RCC 7860 (cell line): ENCODE measurements at regions not wholly inside any gene's neighbourhood (a gene's known extent, or its start where the extent isn't known, plus 50 kb on each side); places are given as distances from the start of the nearest gene placed in this dataset.

ENCODE experiments used
- DNase-seq: peaks from one replicate; pipeline ENCODE4 v3.0.0-alpha.2; 2015; ENCODE audit warnings: low spot score
- FAIRE-seq: peaks from 2 replicates; lab custom pipeline; 2012; peaks lifted over from hg19 to GRCh38; lab: Jason Lieb, UNC

DNA sequence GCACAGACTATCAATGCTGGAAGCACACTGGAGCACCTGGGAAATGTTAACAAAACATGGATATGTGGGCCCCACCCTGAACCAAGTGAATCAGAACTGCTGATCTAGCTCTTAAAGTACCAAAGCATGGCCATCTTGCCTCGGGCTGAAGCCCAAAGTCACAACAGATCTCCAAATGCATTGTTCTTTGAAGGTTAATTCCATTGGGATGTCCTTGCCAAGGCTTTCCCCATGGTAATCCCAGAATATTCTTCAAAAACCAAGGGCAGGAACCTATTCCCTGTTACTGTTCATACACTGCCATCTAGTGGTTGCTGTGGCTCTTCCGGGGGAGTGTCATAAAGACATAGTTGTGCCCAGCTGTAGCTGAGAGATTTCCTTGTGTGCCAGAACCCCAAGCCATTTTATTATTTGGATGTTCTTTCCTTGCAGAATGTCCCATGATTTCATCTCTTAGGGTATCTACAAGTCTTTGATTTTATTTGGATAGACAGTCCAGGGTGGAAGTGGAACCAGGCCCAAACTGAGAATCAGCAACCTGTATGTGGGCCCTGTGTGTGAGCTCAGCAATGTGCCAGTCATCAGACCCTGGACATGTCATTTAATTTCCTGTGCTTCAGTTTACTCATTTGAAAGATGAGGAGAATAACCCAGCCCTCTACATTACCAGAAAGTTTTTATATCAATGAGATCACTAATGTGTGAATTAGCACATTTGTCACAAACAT lies 290.0 kb downstream of the ACTL7B start:
- peak; percentile 42 for FAIRE-seq
- peak; percentile 60 for DNase-seq

DNA sequence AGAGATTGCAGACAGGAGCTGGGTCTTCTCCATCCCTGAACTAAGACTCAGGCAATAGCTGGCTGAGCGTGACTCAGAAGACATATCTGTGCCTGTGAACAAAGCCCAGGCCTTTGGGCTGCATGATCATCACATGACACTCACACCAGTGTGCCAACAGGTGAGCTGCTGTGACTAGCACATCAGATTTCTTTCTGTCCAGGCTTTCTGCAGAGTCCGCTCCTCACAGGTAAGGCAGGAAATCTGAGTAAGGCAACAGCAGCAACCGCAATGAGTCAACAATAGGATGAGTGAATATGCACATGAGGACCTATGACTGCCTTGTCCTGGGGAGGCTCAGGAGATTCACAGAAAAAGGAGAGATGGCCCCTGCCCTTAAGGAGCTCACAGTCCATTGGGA lies 293.6 kb downstream of the ACTL7B start:
- FAIRE-seq (no peak), DNase-seq (no peak)

DNA sequence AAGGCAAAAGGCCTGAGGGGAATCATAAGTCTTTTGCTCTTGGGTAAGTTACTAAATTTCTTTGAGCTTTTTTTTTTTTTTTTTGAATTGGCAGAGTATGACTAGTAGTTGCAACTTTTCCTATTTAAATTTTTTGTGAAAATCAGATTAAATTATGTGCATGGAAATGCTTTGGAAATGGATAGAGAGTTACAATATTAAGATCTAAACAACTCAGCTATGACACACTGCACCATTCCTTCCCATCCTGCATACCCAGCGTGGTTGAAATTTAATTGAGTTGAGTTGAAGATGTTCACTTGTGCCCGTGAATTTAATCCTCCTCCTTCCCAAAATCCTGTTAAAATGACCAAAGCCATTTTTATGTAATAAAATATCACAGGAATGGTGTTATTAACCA lies 296.4 kb downstream of the ACTL7B start:
- FAIRE-seq (no peak), DNase-seq (no peak)

DNA sequence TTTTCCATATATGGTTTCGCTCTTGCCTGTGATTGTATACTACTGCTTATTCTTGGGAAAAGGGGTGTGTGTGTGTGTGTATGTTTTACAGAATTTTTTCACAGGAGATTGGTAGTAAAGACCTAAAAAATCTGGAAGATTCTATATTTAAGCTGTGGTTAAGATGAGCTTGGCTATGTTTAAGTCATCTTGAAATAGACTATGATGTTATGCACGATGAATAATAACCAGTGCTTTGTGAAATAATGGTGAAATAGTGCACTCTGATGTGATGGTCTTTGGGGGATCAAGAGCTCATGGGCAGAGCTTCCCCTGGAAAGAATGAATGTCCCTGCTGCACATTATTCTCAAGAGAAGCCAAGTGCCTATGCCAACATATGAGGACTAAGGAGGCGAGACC lies 301.0 kb downstream of the ACTL7B start:
- no peak for DNase-seq
- no peak for FAIRE-seq

DNA sequence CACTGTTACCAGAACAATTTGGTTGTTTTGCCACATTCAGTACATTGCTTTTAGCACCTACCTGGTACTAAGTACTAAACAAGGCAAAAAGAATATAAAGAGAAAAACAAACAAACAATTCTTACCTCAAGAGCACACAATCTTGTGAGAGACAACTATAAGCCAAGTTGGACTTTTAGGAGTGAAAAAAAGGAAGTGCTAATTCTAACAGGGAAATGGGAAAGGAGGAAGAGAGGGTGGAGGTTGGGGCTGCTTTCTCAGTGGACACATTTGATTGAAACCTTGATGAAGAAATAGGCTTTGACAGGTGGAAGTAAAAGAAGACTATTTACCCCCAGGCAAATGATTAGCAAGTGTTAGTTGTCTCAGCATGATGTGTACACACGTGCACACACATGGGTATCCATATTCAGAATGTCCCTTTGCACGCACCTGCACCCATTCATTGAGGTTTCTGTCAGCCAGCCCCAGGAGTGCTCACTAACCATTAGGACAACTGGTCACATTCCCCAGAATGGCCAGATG lies 302.6 kb downstream of the ACTL7B start:
- FAIRE-seq (no peak), DNase-seq (no peak)

DNA sequence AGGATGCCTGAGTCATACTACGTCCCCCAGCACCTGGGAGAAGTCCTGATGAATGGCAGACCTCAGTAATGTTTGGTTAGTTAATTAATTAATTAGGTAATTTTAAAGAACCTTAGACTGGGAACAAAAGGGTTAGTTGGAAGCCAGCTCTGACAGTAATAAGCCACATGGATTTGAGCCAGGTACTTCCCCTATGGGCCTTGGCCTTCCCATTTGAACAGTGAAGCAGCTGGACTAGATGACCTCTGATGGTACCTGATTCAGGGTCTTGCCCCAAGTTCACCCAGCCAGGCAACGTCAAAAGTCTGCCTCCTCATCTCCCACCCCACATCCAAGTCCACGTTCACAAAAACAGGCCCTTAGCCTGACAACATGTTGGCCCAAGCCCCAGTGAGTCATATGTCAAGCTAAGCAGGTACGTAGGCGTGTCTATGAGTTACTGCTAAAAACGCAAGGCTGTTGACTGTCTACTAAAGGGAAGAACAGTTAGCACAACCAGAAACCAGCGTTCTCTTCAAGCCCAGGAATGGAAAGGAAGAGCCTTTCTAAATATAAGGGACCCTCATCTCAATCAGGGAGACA lies 303.2 kb downstream of the ACTL7B start:
- DNase-seq: no peak
- FAIRE-seq: no peak

DNA sequence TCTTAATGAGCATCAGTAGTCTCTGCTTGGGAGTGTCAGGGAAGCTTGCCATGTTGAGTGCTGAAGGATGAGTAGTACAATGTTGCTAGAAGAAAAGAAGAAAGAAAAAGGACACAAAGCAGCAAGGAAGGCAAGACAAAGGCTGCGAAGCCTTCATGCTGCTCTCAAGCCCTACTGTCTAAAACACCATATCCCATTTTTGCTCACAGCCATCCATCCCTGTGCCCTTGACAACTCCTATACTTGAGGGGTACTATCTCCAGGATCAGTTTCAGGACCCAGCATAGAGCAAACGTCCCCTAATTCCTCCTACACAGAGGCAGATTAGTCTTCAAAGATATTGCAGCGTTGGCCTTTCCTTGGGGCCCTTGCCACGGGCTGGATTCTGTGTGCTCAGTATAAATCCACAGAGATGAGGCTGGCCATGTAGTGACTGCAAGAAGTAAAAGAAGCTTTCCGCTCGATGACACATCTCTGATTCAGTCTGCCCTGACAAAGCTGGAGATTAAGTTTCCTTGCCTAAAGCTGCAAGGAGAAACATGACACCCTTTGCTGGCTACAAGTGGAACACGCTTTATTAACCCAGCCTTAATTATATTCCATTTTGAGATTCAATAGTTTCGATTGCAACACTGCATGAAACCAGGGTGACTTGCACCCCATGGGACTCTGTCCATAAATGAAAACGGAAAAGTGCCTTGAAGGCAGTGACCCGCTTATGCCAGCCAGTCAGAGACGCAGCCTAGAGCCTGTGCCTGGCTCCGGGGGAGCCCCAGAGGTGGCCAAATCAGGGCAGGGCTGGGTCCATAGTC lies 304.6 kb downstream of the ACTL7B start:
- DNase-seq (peak; percentile 64), FAIRE-seq (peak; percentile 89)

DNA sequence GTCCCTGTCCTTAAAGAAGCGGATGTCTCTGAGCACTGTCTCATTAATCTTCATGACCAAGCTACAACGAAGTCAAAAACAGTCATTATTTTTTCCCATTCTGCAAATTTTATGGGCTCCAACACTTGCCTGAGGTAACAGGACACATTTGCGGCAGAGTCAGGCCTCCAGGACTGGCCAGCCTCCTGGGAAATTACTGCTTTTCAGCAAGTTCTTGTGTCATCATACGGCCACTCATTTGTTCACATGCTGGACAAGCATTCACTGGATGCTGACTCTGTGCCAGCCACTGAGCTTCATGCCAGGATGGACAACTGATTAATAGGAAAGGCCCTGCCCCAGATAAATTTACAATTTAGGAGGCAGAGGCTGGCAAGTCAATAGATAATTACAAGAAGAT lies 305.7 kb downstream of the ACTL7B start:
- FAIRE-seq (no peak), DNase-seq (no peak)

DNA sequence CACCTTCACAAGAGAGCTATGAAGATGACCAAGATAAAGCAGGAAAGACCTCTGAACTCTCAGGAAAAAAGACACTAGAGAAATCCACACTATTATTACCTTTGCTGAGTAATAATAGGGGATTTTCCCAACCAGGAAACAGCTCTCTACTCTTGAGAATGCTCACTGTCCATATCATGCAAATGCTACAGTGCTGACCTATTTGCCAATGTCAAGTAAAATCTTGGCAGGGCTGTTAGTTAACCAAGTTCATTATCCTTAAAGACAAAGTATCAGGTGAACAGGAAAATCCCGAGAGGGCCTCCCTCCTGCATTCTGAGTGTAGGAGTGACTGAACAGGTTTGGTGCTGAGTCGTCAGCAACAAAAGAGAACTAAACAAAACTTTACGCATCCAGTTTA lies 306.6 kb downstream of the ACTL7B start:
- peak; percentile 51 for DNase-seq
- peak; percentile 69 for FAIRE-seq

DNA sequence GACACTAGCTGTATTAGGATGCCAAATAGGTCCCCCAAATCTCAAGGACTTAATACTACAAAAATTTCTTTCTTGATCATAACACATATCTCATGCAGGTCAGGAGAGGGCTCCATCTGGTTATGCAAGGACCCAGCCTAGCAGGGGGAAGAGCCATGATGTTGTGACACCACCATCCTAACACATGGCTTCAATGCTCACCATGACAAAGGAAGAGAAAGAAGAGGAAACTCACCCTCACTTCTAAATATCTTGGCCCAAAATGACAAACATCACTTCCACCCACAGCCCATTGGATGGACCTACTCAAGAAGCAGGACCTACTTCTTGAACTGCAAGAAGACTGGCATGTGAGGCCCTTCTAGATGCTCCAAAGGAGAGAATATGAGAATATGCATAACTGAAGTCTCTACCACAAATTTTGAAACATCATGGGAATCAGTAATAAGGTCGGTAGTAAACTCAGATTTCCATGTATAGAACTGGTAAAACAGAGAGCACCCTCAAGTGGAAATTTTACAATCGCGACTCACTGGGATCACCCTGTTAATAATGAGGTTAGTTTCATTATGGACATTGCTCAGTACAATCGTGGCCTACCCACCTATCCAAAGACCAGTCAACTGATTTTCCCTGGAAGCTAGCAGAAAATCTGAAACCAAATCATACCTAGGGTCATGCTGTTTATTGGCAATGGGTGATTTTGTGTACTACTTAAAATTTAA lies 308.2 kb downstream of the ACTL7B start:
- DNase-seq (no peak), FAIRE-seq (no peak)

DNA sequence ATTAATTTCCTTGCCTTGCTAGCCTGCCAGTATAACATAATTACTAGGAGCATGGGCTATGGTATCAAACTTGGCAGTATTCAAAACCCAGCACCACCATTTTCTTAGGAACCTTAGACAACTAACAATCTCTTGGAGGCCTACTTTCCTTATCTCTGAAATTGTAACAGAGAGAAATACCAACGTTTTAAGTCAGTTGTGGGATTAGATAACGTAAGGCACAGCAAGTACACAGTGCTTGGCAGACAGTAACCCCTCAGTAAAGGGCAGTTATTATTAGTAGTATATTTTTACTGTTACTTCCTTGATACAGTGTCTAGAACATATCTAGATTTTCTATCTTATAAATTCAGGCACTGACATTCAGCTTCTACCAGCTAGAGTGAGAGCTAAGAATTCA lies 309.6 kb downstream of the ACTL7B start:
- DNase-seq: no peak
- FAIRE-seq: no peak

DNA sequence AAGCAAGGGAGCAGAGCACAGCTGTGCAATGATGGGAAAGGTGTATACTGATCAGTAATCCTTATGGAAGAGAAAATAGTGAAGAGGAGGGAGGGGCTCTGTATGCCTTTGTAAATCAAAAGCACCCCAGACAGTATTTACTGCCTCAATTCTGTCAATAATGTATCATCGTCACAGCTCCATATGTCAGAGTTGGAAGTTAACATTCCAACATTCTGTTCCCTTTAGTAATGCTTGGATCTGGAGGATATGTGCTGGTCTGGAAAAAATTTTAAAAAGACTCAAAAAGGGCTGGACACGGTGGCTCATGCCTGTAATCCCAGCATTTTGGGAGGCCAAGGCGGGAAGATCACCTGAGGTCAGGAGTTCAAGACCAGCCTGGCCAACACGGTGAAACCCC lies 310.4 kb downstream of the ACTL7B start:
- FAIRE-seq (no peak), DNase-seq (no peak)

DNA sequence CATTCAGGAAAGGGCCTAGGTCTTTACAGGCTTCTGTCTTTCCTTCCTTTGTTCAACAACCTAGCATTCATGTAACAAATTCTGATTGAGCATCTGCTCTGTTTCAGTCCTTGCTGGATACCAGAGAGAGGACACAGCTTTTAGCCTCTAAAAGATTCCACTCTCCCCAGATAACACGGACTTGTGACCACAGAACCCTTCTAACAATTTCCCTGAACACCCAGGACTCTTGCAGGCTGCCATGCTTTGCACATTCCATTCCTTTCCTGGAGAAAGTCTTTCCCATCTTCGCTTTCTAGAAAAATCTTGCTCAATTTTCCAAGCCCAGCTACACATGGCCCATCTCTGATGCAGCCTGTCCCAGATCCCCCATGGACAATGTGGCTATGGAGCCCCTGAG lies 310.9 kb downstream of the ACTL7B start:
- no peak for FAIRE-seq
- no peak for DNase-seq

DNA sequence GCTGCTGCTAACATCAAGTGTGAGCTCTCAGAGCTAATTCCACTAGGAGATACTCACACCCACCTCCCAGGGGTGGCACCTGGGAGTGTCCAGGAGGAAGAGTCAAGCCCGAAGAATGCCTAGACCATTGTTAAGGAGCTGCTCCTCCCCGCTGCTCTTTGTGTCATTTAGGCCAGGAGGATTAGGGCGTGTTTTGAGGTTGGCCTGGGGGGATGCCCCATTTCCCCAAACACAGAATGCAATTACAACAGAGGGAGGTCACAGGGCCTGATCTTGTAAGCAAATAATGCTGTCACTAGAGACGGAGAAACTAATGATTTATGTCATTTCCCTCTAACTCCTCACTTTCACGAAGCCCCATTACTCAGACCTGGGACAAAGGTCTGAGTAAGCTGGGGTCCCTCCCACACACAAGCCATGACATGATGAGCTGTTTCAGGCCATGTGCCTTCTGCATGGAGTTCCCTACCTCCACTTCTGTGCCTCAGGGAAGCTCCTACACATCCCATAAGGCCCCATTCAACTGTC lies 312.5 kb downstream of the ACTL7B start:
- DNase-seq: peak; percentile 72
- peak; percentile 59 for FAIRE-seq

DNA sequence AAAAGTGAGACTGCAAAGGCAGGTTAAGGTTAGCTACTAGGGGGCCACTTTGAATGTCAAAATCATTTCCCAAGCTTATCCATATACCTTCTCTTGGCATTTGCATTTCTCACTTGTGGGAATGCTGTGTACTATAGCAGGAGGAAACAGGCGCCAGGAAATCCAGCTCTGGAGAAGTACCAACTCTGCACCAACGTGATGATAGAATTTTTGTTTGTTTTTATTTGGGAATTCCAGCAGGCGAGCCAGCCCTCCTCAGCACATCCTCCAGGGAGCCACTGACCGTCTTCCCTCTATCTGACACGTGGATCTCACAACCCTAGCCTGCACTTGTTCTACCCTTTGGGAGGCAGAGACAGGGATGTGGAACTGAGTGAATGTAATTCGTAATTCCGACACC lies 318.0 kb downstream of the ACTL7B start:
- no peak for FAIRE-seq
- no peak for DNase-seq

DNA sequence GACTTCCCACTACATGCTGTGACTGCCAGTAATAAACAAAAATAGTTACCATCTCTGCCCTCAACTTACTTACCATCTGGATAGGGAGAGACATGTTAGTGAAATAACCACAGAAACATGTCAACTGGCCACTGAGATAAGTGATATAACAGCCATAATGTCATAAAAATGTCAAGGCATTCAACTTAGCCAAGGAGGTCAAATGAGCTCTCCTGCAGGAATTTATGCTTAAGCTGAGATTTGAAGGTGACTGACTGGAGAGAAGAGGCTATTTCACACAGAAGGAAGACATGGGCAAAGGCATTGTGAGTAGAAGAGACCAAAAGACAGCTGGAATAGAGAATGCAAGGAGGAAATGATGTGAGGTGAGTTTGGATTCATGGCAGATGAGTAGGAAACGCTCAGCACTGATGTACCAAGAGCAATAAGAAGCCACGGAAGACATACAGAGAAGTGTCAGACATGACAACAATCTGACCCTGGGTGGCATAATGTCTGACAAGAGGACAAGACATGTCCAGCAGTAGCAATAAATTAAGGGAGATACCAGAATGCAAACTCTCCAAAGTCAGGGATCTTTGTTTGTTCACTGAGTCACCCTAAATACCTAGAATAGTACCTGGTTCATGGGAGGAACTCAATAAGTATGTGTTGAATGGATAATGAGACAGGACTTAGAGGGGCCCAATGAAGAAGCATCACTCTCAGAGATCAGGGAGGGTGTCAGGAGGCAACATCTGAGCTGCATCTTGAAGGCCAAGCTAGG lies 318.8 kb downstream of the ACTL7B start:
- DNase-seq: no peak
- FAIRE-seq: no peak

DNA sequence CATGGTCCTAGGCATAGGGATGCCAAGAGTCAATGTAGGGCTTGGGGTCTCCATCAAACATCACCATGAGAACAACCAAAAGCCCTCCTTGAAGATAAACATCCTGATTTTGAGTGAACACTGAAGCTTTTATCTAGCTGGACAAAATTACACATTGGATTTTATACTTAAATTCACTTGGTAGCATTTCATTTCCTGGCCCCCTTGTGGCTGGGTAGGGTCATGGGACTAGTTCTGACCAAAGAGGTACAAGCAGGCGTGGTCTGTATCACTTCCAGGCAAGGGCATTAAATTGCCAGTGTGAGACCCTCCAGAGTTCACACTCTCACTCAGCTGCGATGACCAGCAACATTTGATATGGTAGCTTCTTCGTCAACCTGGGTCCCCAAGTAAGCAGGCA lies 320.3 kb downstream of the ACTL7B start:
- FAIRE-seq (no peak), DNase-seq (no peak)

DNA sequence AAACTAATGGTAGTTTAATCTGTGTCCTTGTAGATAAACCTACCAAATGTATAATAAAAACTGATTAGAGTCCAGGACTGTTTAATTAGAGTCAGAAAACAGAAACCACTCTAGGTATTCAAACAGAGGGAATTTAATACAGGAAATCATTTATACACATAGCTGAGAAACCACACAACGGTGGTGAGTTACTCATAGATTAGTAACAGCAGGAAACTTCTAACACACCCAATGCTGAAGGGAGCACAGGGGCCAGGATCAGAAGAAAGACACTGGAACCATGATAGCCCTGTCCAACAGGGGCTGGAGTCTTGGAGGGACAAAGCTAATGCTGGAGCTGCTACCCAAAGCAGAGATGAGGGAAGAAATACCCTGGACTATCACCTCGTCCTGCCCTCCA lies 321.0 kb downstream of the ACTL7B start:
- peak; percentile 88 for FAIRE-seq
- DNase-seq: peak; percentile 72

DNA sequence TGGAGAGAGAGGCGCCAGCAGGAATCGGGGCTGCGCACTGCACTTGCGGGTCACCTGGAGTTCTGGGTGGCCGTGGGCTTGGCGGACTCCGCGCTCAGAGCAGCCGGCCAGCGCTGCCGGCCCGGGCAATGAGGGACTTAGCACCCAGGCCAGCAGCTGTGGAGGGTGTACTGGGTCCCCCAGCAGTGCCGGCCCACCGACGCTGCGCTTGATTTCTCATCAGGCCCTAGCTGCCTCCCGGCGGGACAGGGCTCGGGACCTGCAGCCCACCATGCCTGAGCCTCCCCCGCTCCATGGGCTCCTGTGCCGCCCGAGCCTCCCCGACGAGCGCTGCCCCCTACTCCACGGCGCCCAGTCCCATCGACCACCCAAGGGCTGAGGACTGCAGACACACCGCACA lies 325.6 kb downstream of the ACTL7B start:
- DNase-seq (no peak), FAIRE-seq (no peak)

DNA sequence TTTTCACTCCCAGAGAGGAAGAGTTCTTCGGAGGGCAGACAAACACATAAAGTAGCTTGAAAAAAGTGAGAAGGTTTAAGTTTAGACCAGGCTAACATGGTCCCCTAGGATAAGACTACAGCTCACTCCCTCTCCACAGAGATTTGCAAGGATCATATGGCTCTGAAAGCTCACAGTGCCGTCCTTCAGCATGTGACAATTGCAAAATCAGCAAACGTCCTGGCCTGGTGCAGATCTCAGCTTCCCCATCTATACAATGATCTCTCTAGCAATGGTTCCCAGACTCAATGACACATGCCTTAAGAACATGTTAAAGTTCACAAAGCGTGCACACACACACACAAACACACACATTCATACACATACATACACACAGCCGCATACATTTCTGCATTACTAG lies 327.6 kb downstream of the ACTL7B start:
- no peak for FAIRE-seq
- no peak for DNase-seq
